GM12892 (cell line): ENCODE measurements at regions not wholly inside any gene's neighbourhood (a gene's known extent, or its start where the extent isn't known, plus 50 kb on each side); places are given as distances from the start of the nearest gene placed in this dataset.

Experiments
- DNase-seq: peaks from one replicate; pipeline ENCODE4 v3.0.0; 2011; ENCODE audit not compliant: insufficient read length
- FAIRE-seq: peaks from 2 replicates; lab custom pipeline; 2011; peaks lifted over from hg19 to GRCh38; lab: Jason Lieb, UNC
- POLR2A ChIP-seq: IDR thresholded peaks from 2 replicates; pipeline ENCODE4 v1.6.1; 2011; ENCODE audit warnings: low read depth, low read length, control low read depth
- POLR2AphosphoS5 ChIP-seq: IDR thresholded peaks from 2 replicates; pipeline ENCODE4 v1.6.1; 2011; ENCODE audit warnings: low read depth, low read length, control low read depth
- TAF1 ChIP-seq: IDR thresholded peaks from 2 replicates; pipeline ENCODE4 v1.6.1; 2011; ENCODE audit warnings: low read depth, mild to moderate bottlenecking, control low read depth, low read length, borderline replicate concordance

DNA sequence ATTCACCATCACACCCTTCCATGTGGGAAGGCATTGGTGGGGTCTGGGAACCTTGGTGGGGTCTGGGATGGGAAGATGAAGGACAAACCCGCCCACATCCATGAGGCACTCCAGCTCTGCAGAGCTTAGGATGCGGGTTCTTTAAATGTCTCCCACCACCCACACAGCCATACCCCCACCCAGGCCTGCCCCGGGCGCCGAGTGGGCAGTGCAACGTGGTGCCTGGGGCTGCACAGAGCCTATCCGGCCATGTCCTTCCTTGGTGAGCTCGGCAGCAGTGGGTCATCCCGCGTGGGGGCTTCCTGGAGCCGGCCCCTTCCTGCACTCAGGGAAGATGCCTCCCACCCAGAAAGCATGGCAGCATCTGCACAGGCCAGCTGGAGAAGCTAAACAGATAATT lies 163.5 kb upstream of the TCERG1L start:
- FAIRE-seq (no peak), DNase-seq (no peak)
- TF ChIP-seq POLR2AphosphoS5, result no peak
- TF ChIP-seq TAF1, result no peak
- TF ChIP-seq POLR2A, result no peak

GRCh38 chr10:131475803-131476202 lies 164.3 kb upstream of the TCERG1L start:
- TF ChIP-seq POLR2AphosphoS5 (no peak), TAF1 (no peak), POLR2A (no peak)
- DNase-seq, result no peak
- no peak for FAIRE-seq

GRCh38 chr10:131477457-131478121 lies 166.1 kb upstream of the TCERG1L start:
- DNase-seq (no peak), FAIRE-seq (no peak)
- TF ChIP-seq POLR2A (no peak), TAF1 (no peak), POLR2AphosphoS5 (no peak)

DNA sequence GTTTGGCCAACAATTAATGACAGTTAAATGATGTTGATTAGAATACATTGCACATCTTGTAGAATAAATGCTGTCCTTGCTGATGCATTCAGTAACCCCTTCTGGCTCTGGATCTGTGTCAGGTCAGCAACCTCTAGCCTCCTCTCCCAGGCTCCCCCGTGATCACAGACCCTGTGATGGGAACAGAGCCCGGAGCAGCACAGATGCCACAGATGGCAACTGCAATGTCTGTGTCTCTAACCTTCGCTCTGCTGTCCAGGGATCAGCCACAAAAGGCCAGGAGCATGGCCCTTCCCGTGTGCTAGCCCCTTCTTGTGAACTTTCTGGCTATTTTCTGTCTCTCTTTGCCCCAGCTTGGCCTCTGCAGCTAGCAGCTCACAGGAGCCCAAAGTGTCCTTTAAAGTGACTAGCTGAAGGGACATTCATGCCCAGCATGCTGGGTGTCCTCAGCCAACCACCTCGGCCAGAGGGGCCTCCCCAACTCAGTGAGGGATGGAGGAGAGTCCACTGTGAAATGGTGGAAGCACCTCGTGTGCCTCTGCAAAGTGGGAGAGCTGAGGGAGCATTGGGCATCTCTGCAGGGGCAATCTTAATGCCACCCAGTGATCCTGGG lies 167.0 kb upstream of the TCERG1L start:
- TF ChIP-seq POLR2AphosphoS5, result no peak
- TF ChIP-seq TAF1, result no peak
- no peak for TF ChIP-seq POLR2A
- FAIRE-seq, result no peak
- DNase-seq, result no peak

- no peak for TF ChIP-seq POLR2AphosphoS5
- TF ChIP-seq POLR2A, result no peak
- no peak for TF ChIP-seq TAF1
- no peak for FAIRE-seq
- DNase-seq, result no peak
Observed at GRCh38 chr10:131480066-131480465, 168.5 kb upstream of the TCERG1L start.

DNA sequence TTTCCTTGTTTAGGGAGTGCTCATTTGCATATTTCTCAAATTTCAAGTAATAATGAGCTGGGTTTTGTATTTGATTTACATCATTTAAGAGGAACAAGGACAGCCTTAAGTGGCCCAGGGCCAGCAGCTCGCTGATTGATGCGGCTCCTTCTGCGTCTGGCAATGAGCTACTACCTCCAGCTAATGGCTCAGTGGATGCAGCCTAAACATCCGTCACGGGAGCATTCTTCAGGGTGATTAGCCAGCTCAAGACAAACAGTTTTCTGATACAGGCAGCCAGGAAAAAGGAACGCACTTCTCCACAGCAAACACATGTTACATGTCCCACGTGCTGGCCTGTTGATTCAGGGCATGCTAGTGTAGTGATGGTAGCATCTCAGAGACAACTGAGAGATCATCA lies 169.3 kb upstream of the TCERG1L start:
- FAIRE-seq (no peak), DNase-seq (no peak)
- no peak for TF ChIP-seq POLR2A
- no peak for TF ChIP-seq POLR2AphosphoS5
- no peak for TF ChIP-seq TAF1

DNA sequence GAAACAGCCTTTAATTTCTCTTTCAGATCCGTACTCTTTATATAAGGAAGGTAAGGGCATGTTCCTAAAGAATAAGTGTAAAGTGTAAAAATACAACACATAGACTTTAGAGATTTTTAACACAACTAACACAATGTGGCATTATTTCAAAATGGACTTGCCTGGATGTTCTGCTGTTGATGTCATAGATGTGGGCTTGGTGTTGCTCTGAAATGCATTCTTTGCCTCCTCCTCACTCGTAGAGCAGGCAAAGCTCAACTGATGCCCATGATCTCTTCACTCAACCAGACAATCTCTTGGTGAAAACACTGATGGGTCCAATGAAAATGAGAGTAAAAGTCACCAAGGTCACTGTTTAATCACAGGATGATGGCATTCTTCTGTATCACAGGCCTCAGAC lies 174.2 kb upstream of the TCERG1L start:
- no peak for FAIRE-seq
- TF ChIP-seq POLR2AphosphoS5, result no peak
- TF ChIP-seq TAF1, result no peak
- TF ChIP-seq POLR2A, result no peak
- DNase-seq, result no peak

DNA sequence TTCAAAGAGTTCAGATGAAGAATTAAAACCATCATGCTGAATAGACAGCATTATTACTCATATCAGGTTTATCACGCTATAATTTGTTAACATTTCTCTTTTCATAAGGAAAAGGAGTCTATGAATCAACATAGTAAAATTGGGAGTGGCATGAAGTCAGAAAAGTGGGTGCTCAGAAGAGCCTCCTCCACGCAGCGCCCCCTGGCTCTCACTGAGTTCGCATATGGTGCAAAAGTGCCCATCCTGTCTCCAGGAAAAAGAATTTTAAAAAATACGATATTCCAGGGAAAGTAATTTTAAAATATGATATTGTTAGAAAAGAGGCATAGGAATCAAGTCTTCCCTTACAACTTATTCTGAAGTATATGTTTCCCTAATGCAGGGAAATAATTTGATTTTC lies 176.3 kb upstream of the TCERG1L start:
- no peak for FAIRE-seq
- DNase-seq, result no peak
- no peak for TF ChIP-seq TAF1
- no peak for TF ChIP-seq POLR2AphosphoS5
- TF ChIP-seq POLR2A, result no peak

- DNase-seq (no peak), FAIRE-seq (no peak)
- TF ChIP-seq POLR2A (no peak), POLR2AphosphoS5 (no peak), TAF1 (no peak)
Observed at GRCh38 chr10:131490991-131491594, 179.6 kb upstream of the TCERG1L start.

- DNase-seq (no peak), FAIRE-seq (no peak)
- no peak for TF ChIP-seq POLR2A
- no peak for TF ChIP-seq POLR2AphosphoS5
- no peak for TF ChIP-seq TAF1
Observed at GRCh38 chr10:131492211-131492857, 180.8 kb upstream of the TCERG1L start.

DNA sequence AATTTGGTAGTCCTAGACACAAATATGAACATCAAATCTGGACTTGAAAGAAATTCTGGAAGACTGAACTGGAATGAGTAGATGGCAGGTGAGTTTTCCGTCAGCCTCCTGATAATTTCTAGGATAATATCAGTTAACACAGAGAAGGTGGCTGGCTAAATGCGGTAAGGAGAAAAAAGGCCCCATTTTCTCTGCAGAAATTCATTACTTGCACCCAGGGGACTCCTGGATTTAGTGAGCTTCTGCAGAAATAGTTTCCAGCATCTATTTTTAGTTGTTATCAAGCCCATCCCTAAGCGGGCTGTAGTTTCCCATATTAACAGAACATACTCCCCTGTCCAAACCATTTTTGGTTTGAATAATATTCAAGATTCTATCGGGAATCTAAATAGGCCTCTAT lies 181.9 kb upstream of the TCERG1L start:
- DNase-seq (no peak), FAIRE-seq (no peak)
- no peak for TF ChIP-seq POLR2A
- TF ChIP-seq POLR2AphosphoS5, result no peak
- TF ChIP-seq TAF1, result no peak

DNA sequence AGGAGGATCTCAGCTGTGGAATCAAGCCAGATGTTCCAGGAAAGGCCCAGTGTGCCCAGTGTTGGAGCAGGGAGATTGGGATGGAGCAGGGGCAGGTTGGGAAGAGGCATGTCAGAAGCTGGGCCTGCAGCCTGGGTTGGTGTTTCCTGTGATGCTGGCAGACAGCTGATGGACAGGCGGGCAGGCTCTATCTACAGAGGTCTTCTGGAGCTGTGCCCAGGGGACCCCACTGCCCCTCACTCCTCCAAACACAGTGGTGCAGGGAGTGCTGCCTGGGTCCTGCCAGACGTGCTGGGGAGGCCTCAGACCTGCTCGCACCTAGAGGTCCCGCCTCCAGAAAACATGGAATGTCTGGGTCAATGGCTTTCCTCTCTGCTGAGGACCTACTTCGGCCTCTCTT lies 182.9 kb upstream of the TCERG1L start:
- FAIRE-seq (no peak), DNase-seq (no peak)
- TF ChIP-seq POLR2AphosphoS5 (no peak), TAF1 (no peak), POLR2A (no peak)

GRCh38 chr10:131495224-131495623 lies 183.7 kb upstream of the TCERG1L start:
- DNase-seq (no peak), FAIRE-seq (no peak)
- no peak for TF ChIP-seq POLR2AphosphoS5
- TF ChIP-seq POLR2A, result no peak
- no peak for TF ChIP-seq TAF1
